OCI-M2 (cell line): ENCODE measurements at regions not wholly inside any gene's neighbourhood (a gene's known extent, or its start where the extent isn't known, plus 50 kb on each side); places are given as distances from the start of the nearest gene placed in this dataset.
"Not testable (repeated sequence)": the region's sequence is repeated elsewhere in the genome, so short reads cannot be mapped to it uniquely, and the experiment has no call there.

ENCODE experiments used
- DNase-seq: peaks from one replicate; lab custom pipeline; 2025; ENCODE audit not compliant: unreplicated experiment; lab: John Stamatoyannopoulos, UW

GRCh38 chr1:98294127-98294526 lies 367.4 kb upstream of the SNX7 start:
- DNase-seq = no peak

DNA sequence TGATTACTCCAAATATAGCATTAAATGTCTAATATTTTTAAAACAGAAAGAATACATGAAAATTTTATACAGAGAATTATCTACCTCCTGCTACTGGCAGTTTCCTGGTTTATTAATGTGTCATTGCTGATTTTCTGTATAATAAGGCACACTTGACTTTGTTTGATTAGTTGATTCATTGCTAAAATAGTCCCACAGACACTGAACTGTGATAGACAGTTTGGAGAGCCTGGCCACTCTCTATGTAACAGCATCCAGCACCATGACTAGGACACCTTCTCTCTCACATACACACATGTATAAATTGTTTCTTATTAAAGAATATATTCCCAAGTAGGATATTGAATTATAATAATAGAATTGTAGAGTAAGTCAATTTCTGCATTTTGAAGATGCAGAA lies 368.5 kb upstream of the SNX7 start:
- no peak for DNase-seq

GRCh38 chr1:98289311-98289710 lies 368.5 kb upstream of the DPYD start:
- no peak for DNase-seq

DNA sequence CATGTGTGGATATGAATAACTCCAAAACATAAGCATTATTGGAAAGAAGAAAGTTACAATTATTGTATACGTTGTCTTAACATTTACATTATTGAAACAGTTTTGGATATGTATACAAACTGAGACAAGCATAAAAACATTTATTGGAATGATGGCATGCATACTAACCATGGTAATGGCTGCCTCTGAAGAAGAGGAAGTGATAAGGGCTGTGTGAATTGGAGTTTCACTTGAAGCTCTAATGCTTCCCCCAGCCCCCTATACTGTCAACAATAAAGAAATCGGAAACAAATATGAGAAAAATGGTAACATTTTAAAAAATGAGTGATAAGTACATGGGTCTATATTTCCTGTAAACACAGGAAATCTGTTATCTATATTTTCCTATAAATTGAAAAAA lies 367.7 kb upstream of the DPYD start:
- no peak for DNase-seq

DNA sequence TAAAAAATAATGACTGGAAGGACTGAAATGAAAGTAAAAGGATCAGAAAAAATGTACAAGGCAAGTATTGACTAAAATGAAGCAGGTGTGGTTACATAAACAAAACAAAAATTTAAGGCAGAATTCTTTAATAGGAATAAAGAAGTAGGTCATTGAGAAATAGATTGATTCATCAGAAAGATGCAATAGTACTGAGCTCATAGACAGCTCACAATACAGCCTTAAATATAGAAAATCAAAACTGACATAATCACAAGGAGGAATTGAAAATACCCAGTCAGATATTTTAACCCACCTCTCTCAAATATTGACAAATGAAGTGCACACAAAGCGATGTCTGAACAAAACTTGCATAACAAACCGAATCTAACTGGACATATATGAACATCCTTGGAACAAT lies 366.8 kb upstream of the DPYD start:
- no peak for DNase-seq

DNA sequence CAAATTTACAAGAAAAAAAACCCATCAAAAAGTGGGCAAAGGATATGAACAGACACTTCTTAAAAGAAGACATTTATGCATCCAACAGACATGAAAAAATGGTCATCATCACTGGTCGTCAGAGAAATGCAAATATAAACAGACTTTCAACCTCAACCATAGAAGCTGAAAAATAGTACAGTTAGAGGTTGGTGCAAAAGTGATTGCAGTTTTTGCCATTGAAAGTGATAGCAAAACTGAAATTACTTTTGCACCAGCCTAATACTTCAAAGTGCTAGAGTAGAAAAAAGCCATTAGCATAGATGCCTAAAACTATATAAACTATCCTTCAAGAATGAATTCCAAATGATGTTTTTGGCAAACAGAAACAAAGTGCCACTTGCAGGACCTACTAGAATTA lies 365.8 kb upstream of the DPYD start:
- DNase-seq = no peak

DNA sequence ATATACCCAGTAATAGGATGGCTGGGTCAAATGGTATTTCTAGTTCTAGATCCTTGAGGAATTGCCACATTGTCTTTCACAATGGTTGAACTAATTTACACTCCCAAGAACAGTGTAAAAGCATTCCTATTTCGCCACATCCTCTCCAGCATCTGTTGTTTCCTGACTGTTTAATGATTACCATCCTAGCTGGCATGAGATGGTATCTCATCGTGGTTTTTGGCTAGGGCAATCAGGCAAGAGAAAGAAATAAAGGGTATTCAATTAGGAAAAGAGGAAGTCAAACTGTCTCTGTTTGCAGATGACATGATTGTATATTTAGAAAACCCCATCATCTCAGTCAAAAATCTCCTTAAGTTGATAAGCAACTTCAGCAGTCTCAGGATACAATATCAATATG lies 364.5 kb upstream of the DPYD start:
- not testable (repeated sequence) for DNase-seq

GRCh38 chr1:98280049-98280448 lies 359.2 kb upstream of the DPYD start:
- DNase-seq = no peak

DNA sequence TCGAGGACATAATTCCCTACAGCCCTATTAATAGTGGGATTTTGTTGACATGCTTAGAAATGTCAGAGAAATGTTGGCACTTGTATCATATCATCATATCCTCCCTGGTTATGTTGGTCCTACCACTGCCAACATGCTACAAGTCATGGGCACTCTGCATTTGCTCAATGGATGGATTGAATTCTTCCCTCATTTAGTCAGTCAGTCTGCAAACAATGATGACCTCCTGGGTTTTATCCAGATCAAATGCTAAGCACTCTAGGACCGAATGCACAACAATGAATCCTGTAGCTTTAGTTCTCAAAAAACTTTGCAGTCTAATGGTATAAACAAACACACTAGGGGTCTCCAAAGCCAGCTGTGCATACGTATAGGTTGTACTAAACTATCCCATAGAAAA lies 357.2 kb upstream of the DPYD start:
- DNase-seq = no peak

DNA sequence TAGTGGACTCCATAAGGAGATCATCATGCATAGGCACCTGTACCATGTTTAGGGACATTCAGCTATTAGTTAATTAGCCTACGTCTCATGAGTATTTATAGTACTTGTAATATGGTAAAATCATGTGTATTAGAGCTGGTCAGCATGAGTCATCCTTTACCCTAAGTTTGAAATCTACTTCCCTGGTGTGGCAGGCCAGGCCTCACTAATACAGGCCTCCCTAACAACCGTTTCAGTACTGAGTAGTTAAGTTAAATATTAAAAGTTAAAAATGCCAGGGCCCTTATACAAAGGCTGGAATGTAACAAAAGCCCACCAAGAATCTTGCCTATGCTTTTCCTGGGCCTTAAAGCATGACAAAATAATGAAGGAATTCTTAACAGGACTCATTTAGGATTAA lies 356.3 kb upstream of the DPYD start:
- no peak for DNase-seq

GRCh38 chr1:98276514-98276913 lies 355.7 kb upstream of the DPYD start:
- no peak for DNase-seq

GRCh38 chr1:98268316-98268715 lies 347.5 kb upstream of the DPYD start:
- DNase-seq = no peak

DNA sequence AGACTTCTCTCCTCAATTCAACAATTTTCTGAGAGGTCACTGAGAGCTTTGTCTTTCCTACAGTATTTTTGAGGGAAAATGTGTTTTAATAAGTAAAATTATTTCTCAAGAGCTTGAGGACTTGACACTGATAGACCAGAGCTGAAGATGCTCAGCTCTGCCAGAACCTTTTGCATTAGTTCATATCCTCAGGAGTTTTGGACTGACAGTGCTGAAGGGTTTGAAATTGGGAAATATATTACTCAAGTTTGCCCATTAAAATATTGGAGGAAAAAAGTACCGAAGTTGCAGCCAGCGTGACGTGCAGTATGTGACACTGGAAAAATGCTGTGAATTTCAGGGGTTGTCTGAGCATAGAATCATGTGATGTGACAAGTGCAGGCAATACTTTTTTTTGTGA lies 346.6 kb upstream of the DPYD start:
- DNase-seq = no peak

- no peak for DNase-seq
These were observed 343.9 kb upstream of the DPYD start for GRCh38 chr1:98264727-98265126.

- DNase-seq = no peak
These were observed 340.0 kb upstream of the DPYD start for GRCh38 chr1:98260839-98261238.

- DNase-seq = no peak
These were observed 339.6 kb upstream of the DPYD start for GRCh38 chr1:98260412-98260811.

- no peak for DNase-seq
These were observed 335.9 kb upstream of the DPYD start for GRCh38 chr1:98256700-98257099.

GRCh38 chr1:98253145-98253544 lies 332.3 kb upstream of the DPYD start:
- DNase-seq = no peak

DNA sequence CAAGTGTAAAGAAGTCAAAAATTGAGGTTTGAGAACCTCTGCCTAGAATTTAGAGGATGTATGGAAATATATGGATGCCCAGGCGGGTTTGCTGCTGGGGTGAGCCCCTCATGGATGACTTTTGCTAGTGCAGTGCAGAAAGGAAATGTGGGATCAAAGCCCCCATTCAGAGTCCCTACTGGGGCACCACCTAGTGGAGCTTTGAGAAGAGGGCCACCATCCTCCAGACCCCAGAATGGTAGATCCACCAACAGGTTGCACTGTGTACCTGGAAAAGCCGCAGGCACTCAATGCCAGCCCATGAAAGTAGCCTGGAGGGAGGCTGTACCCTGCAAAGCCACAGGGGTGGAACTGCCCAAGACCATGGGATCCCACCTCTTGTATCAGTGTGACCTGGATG lies 330.7 kb upstream of the DPYD start:
- no peak for DNase-seq

GRCh38 chr1:98232678-98233077 lies 311.8 kb upstream of the DPYD start:
- no peak for DNase-seq

GRCh38 chr1:98222706-98223105 lies 301.9 kb upstream of the DPYD start:
- DNase-seq = no peak

- DNase-seq = no peak
These were observed 301.1 kb upstream of the DPYD start for GRCh38 chr1:98221923-98222322.

GRCh38 chr1:98217601-98218000 lies 296.8 kb upstream of the DPYD start:
- DNase-seq = no peak

- no peak for DNase-seq
These were observed 295.5 kb upstream of the DPYD start for GRCh38 chr1:98216304-98216703.
